GM23248 (cell line): ENCODE measurements at regions not wholly inside any gene's neighbourhood (a gene's known extent, or its start where the extent isn't known, plus 50 kb on each side); places are given as distances from the start of the nearest gene placed in this dataset.

ENCODE experiments used
- EZH2 ChIP-seq: fragments of 200-600 bp; sonication (generic); IDR thresholded peaks from 2 replicates; pipeline ENCODE4 v1.6.1; 2018; ENCODE audit warnings: antibody characterized with exemption, mild to moderate bottlenecking; ENCODE audit not compliant: insufficient read depth, poor library complexity, severe bottlenecking
- EZH2phosphoT487 ChIP-seq: fragments of 200-600 bp; sonication (generic); IDR thresholded peaks from 2 replicates; pipeline ENCODE4 v1.6.1; 2018; ENCODE audit warnings: antibody characterized with exemption, moderate library complexity, mild to moderate bottlenecking, low read depth; ENCODE audit not compliant: insufficient read depth

DNA sequence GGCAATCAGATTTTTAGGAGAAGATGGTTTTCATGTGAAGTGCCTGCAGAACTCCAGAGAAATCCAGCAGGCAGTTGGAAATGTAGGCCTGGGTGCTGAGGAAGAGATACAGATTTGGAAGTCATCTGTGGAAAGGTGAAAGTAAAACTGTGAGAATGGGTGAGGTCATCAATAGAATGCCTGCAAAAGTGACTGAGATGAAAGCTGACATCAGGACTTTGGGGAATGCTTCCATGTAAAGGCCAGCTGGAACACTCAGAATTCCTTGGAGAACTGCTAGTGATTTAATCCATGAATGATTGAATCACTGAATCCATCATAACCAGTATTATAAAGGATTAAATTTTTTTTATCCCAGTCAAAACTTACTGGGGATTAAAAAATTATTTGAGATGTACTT lies 124.5 kb upstream of the GIMD1 start:
- TF ChIP-seq EZH2 (no peak), EZH2phosphoT487 (no peak)
